Muscle layer of duodenum (tissue), 2 donors: ENCODE measurements at regions not wholly inside any gene's neighbourhood (a gene's known extent, or its start where the extent isn't known, plus 50 kb on each side); places are given as distances from the start of the nearest gene placed in this dataset.

Experiments
- H3K27ac ChIP-seq: one replicate; pipeline ENCODE4 v1.7.0; 2013; ENCODE audit warnings: mild to moderate bottlenecking, low read length
- H3K27me3 ChIP-seq: one replicate; pipeline ENCODE4 v1.7.0; 2013; ENCODE audit warnings: low read depth, mild to moderate bottlenecking, control low read depth, low read length
- H3K36me3 ChIP-seq, 2 donors: one replicate each; pipeline ENCODE4 v1.7.0; 2013; ENCODE audit warnings: low read length in 2 of 2, control low read depth in 1 of 2, mild to moderate bottlenecking in 1 of 2; ENCODE audit not compliant: insufficient read depth in 2 of 2, control insufficient read depth in 1 of 2
- H3K4me1 ChIP-seq, 2 donors: one replicate each; pipeline ENCODE4 v1.7.0; 2013; ENCODE audit warnings: low read length in 2 of 2, mild to moderate bottlenecking in 2 of 2, control low read depth in 1 of 2, moderate library complexity in 1 of 2; ENCODE audit not compliant: insufficient read depth in 2 of 2, control insufficient read depth in 1 of 2
- H3K4me3 ChIP-seq, 2 donors: one replicate each; pipeline ENCODE4 v1.7.0; 2013; ENCODE audit warnings: low read length in 2 of 2, low read depth in 1 of 2, mild to moderate bottlenecking in 1 of 2
- H3K9me3 ChIP-seq, 2 donors: one replicate each; pipeline ENCODE4 v1.7.0; 2013; ENCODE audit warnings: low read length in 2 of 2, control low read depth in 1 of 2, mild to moderate bottlenecking in 1 of 2; ENCODE audit not compliant: control insufficient read depth in 1 of 2
- donor health status: healthy.

GRCh38 chr4:181949704-181950312, 293.4 kb upstream of the TENM3 start:
- Histone ChIP-seq H3K9me3 (no peaks in the 10 kb centered on the region), H3K4me3 (no peak overlapping the region), H3K27ac (no peak overlapping the region), H3K4me1 (peaks cover 4% of the 10 kb centered on the region in 2 donors), H3K27me3 (no peaks in the 10 kb centered on the region), H3K36me3 (no peaks in the 10 kb centered on the region)

DNA sequence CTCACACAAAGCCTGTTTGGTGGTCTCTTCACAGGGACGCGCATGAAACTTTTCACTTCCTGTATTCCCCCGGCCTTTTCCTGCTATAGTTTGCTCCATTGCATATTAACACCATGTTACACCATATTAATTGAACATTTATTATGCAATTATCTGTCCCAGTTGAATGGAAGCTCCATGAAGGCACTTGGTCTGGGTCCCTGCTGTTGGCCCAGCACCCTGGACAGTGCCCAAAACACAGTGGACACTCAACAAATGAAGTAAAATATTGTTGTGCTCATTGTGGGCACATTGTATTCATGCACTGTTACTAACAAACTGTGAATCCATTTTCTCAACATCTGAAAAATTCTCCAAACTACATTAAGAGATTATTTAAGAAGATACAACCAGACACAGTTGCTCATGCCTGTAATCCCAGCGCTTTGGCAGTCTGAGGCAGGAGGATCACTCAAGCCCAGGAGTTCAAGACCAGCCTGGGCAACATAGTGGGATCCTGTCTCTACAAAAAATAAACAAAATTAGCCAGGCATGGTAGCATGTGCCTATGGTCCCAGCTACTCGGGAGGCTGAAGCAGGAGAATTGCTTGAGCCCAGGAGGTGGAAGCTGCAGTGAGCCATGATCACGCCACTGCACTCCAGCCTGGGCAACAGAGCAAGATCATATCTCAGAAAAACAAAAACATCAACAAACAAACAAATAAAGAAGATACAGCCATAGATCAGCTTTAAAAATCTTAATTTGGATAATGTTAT, 292.7 kb upstream of the TENM3 start:
- no peaks in the 10 kb centered on the region for H3K36me3 ChIP-seq
- peaks cover 4% of the 10 kb centered on the region in 2 donors for H3K4me1 ChIP-seq
- no peaks in the 10 kb centered on the region for H3K9me3 ChIP-seq
- H3K27ac ChIP-seq, result no peak overlapping the region
- no peaks in the 10 kb centered on the region for H3K27me3 ChIP-seq
- no peak overlapping the region for H3K4me3 ChIP-seq

- no peaks in the 10 kb centered on the region for H3K36me3 ChIP-seq
- H3K27me3 ChIP-seq, result no peaks in the 10 kb centered on the region
- no peaks in the 10 kb centered on the region for H3K9me3 ChIP-seq
- peaks cover 4% of the 10 kb centered on the region in 2 donors for H3K4me1 ChIP-seq
- H3K4me3 ChIP-seq, result no peak overlapping the region
- no peak overlapping the region for H3K27ac ChIP-seq
Measured at GRCh38 chr4:181951265-181951664, 291.9 kb upstream of the TENM3 start.

GRCh38 chr4:181952478-181952877, 290.7 kb upstream of the TENM3 start:
- H3K4me1 ChIP-seq, result peaks cover 4 to 14% of the 10 kb centered on the region in 2 donors
- no peaks in the 10 kb centered on the region for H3K36me3 ChIP-seq
- H3K27ac ChIP-seq, result no peak overlapping the region
- H3K9me3 ChIP-seq, result no peaks in the 10 kb centered on the region
- no peaks in the 10 kb centered on the region for H3K27me3 ChIP-seq
- no peak overlapping the region for H3K4me3 ChIP-seq

DNA sequence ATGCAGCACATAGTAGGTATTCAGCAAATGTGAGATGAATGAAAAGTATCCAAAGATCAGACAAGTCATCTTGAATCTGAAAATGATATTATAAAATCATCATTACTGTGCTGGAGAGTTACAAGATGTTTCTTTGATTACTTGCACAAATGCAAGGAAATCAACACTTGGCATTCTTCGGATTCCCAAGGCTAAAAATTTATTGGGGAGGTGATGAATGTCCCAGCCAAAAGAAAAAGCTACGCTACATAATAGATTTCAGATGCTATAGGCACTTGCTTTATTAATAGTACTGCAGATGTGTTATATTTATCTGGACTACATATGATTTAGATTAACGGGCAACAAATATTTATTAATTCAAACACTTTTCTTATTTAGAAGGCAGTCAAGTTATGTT, 286.7 kb upstream of the TENM3 start:
- Histone ChIP-seq H3K27me3 (no peaks in the 10 kb centered on the region), H3K4me1 (peaks cover 4 to 14% of the 10 kb centered on the region in 2 donors), H3K36me3 (no peaks in the 10 kb centered on the region), H3K27ac (no peak overlapping the region), H3K4me3 (no peak overlapping the region), H3K9me3 (no peaks in the 10 kb centered on the region)

- Histone ChIP-seq H3K9me3 (no peaks in the 10 kb centered on the region), H3K27me3 (no peaks in the 10 kb centered on the region), H3K36me3 (no peaks in the 10 kb centered on the region), H3K4me3 (no peak overlapping the region), H3K27ac (no peak overlapping the region), H3K4me1 (peaks cover 4 to 14% of the 10 kb centered on the region in 2 donors)
Measured at GRCh38 chr4:181957088-181957487, 286.1 kb upstream of the TENM3 start.

DNA sequence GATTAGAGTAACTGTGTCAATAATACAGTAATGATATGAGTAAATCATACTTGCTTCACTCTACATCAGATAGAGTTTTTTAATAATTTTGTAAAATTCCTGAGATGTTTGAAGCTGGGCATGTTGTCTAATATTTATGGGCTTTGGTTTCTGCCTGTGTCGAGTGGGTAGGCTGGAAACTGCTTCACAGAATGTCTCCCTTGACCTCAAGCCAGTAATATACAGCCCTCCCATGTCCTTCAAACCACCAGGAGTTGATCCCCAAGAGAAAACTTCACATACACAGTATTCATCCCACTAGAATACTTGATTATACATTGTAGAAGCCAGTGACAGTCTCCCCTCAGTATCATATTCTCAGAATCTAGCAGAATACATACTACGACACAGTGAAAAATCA, 284.8 kb upstream of the TENM3 start:
- no peaks in the 10 kb centered on the region for H3K36me3 ChIP-seq
- H3K27ac ChIP-seq, result no peak overlapping the region
- H3K27me3 ChIP-seq, result no peaks in the 10 kb centered on the region
- H3K4me1 ChIP-seq, result peaks cover 0 to 10% of the 10 kb centered on the region in 2 donors
- H3K4me3 ChIP-seq, result no peak overlapping the region
- no peaks in the 10 kb centered on the region for H3K9me3 ChIP-seq

GRCh38 chr4:181959121-181959520, 284.1 kb upstream of the TENM3 start:
- Histone ChIP-seq H3K9me3 (no peaks in the 10 kb centered on the region), H3K4me1 (peaks cover 0 to 10% of the 10 kb centered on the region in 2 donors), H3K4me3 (no peak overlapping the region), H3K36me3 (no peaks in the 10 kb centered on the region), H3K27ac (no peak overlapping the region), H3K27me3 (no peaks in the 10 kb centered on the region)

- Histone ChIP-seq H3K9me3 (no peaks in the 10 kb centered on the region), H3K36me3 (no peaks in the 10 kb centered on the region), H3K4me3 (no peak overlapping the region), H3K4me1 (peaks cover 0 to 10% of the 10 kb centered on the region in 2 donors), H3K27me3 (no peaks in the 10 kb centered on the region), H3K27ac (no peak overlapping the region)
Measured at GRCh38 chr4:181960384-181960783, 282.8 kb upstream of the TENM3 start.

DNA sequence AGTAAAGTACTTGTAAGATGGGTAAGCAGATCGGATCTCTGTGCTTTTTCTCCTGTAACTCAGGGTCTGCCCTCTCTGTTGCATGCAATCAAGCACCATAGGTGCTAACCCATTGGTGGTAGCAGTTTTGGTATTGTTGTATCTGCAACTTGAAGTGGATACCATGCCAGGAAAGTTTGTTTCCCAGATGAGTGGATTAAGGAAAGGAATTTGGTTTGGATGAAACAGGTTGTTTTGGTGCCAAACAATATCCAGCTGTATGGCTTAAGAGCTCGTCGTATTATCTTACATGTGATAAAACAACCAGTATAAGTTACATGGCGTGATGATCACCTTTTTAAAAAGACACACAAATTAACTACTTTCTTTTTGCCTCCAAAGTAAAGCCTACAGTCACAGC, 280.9 kb upstream of the TENM3 start:
- Histone ChIP-seq H3K9me3 (no peaks in the 10 kb centered on the region), H3K4me1 (no peaks in the 10 kb centered on the region), H3K27me3 (no peaks in the 10 kb centered on the region), H3K36me3 (no peaks in the 10 kb centered on the region), H3K4me3 (no peak overlapping the region), H3K27ac (no peak overlapping the region)

- H3K36me3 ChIP-seq, result no peaks in the 10 kb centered on the region
- no peaks in the 10 kb centered on the region for H3K4me1 ChIP-seq
- no peaks in the 10 kb centered on the region for H3K27me3 ChIP-seq
- H3K9me3 ChIP-seq, result no peaks in the 10 kb centered on the region
- H3K4me3 ChIP-seq, result no peak overlapping the region
- H3K27ac ChIP-seq, result no peak overlapping the region
Measured at GRCh38 chr4:181964731-181965130, 278.5 kb upstream of the TENM3 start.
